ENCODE measurements at regions not wholly inside any gene's neighbourhood (a gene's known extent, or its start where the extent isn't known, plus 50 kb on each side); places are given as distances from the start of the nearest gene placed in this dataset.
"Not testable (repeated sequence)": the region's sequence is repeated elsewhere in the genome, so short reads cannot be mapped to it uniquely, and the experiment has no call there.

- no peaks in the 10 kb centered on the region for H3K36me3 Mint-ChIP-seq (ENCODE audit: low read depth)
- no peaks in the 10 kb centered on the region for H3K4me1 Mint-ChIP-seq (ENCODE audit: low read depth)
- no peak for DNase-seq
- H3K27ac Mint-ChIP-seq, result no peak overlapping the region
- H3K27me3 Mint-ChIP-seq (ENCODE audit: insufficient read depth), result no peaks in the 10 kb centered on the region; the same call in 1 of the 2 replicates
- no peak overlapping the region for H3K4me3 Mint-ChIP-seq
- no peak for TF ChIP-seq CTCF (IDR thresholded peaks at IDR 0.05)
- peaks cover 32% of the 10 kb centered on the region for H3K9me3 Mint-ChIP-seq
Observed at GRCh38 chr22:49683032-49683431, 144.6 kb downstream of the BRD1 start.

- H3K27ac Mint-ChIP-seq; H3K27me3 Mint-ChIP-seq (ENCODE audit: insufficient read depth); H3K4me1 Mint-ChIP-seq (ENCODE audit: low read depth); DNase-seq; H3K36me3 Mint-ChIP-seq (ENCODE audit: low read depth); H3K4me3 Mint-ChIP-seq: not testable (repeated sequence)
- peaks cover 23% of the 10 kb centered on the region; the same call in 1 of the 2 replicates for H3K9me3 Mint-ChIP-seq
Observed at GRCh38 chr22:49680819-49681218, 146.9 kb downstream of the BRD1 start.

GRCh38 chr22:49678842-49679170 is 148.9 kb downstream of the BRD1 start:
- no peak overlapping the region for H3K4me3 Mint-ChIP-seq
- H3K36me3 Mint-ChIP-seq (ENCODE audit: low read depth), result no peaks in the 10 kb centered on the region
- peaks cover 17% of the 10 kb centered on the region; the same call in 1 of the 2 replicates for H3K9me3 Mint-ChIP-seq

GRCh38 chr22:49678137-49678841 is 149.4 kb downstream of the BRD1 start:
- no peak for TF ChIP-seq CTCF (IDR thresholded peaks at IDR 0.05)
- peaks cover 4% of the 10 kb centered on the region; the same call in 1 of the 2 replicates for H3K27me3 Mint-ChIP-seq (ENCODE audit: insufficient read depth)

More at GRCh38 chr22:49678842-49679170, 148.9 kb downstream of the BRD1 start:
- H3K27me3 Mint-ChIP-seq (ENCODE audit: insufficient read depth), result peaks cover 4% of the 10 kb centered on the region; the same call in 1 of the 2 replicates
- no peaks in the 10 kb centered on the region for H3K4me1 Mint-ChIP-seq (ENCODE audit: low read depth)
- H3K27ac Mint-ChIP-seq, result no peak overlapping the region
- no peak for DNase-seq
- TF ChIP-seq CTCF (IDR thresholded peaks at IDR 0.05), result no peak

GRCh38 chr22:49677495-49677889 is 150.2 kb downstream of the BRD1 start:
- H3K27me3 Mint-ChIP-seq (ENCODE audit: insufficient read depth), result peaks cover 4% of the 10 kb centered on the region; the same call in 1 of the 2 replicates
- no peak overlapping the region for H3K27ac Mint-ChIP-seq
- peaks cover 9% of the 10 kb centered on the region; the same call in 1 of the 2 replicates for H3K9me3 Mint-ChIP-seq
- TF ChIP-seq CTCF (IDR thresholded peaks at IDR 0.05), result no peak
- H3K36me3 Mint-ChIP-seq (ENCODE audit: low read depth), result no peaks in the 10 kb centered on the region
- H3K4me1 Mint-ChIP-seq (ENCODE audit: low read depth), result no peaks in the 10 kb centered on the region
- H3K4me3 Mint-ChIP-seq, result no peak overlapping the region
- DNase-seq, result no peak

More at GRCh38 chr22:49678137-49678841, 149.4 kb downstream of the BRD1 start:
- Mint-ChIP-seq H3K4me3 (no peak overlapping the region), H3K27ac (no peak overlapping the region), H3K4me1 (ENCODE audit: low read depth) (no peaks in the 10 kb centered on the region), H3K36me3 (ENCODE audit: low read depth) (no peaks in the 10 kb centered on the region), H3K9me3 (peaks cover 16% of the 10 kb centered on the region; the same call in 1 of the 2 replicates)
- DNase-seq, result no peak

GRCh38 chr22:49676783-49677494 is 150.7 kb downstream of the BRD1 start:
- H3K4me3 Mint-ChIP-seq, result no peak overlapping the region
- peaks cover 7% of the 10 kb centered on the region; the same call in 1 of the 2 replicates for H3K9me3 Mint-ChIP-seq
- no peak for TF ChIP-seq CTCF (IDR thresholded peaks at IDR 0.05)
- peaks cover 4% of the 10 kb centered on the region; the same call in 1 of the 2 replicates for H3K27me3 Mint-ChIP-seq (ENCODE audit: insufficient read depth)
- H3K27ac Mint-ChIP-seq, result no peak overlapping the region
- DNase-seq, result no peak
- H3K4me1 Mint-ChIP-seq (ENCODE audit: low read depth), result no peaks in the 10 kb centered on the region
- no peaks in the 10 kb centered on the region for H3K36me3 Mint-ChIP-seq (ENCODE audit: low read depth)
